ENCODE measurements at regions not wholly inside any gene's neighbourhood (a gene's known extent, or its start where the extent isn't known, plus 50 kb on each side); places are given as distances from the start of the nearest gene placed in this dataset.

DNA sequence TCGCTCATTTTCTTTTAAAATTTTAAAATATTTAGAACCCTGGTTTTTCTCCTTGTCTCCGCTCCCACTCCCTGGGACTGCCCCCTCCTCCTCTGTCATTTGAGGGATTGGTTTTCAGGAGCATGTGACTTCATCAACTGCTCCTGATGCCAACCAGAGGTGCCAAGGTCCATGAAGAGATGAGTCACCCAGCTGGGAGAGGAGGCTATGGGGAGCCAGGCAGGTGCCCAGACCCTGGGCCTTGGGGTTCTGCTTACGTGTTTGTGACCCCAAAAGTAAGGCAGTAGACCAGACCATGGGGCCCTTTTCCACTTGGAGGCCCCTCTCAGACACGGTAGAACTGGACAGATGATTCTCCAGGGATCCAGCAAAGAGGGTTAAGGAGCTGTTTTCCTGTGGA is 167.0 kb downstream of the FGF18 start:
- no peak overlapping the region for H3K4me3 ChIP-seq (ENCODE audit: low read depth, low read length)
- no peak for DNase-seq (ENCODE audit: low read depth)
- TF ChIP-seq, protein P1, sequence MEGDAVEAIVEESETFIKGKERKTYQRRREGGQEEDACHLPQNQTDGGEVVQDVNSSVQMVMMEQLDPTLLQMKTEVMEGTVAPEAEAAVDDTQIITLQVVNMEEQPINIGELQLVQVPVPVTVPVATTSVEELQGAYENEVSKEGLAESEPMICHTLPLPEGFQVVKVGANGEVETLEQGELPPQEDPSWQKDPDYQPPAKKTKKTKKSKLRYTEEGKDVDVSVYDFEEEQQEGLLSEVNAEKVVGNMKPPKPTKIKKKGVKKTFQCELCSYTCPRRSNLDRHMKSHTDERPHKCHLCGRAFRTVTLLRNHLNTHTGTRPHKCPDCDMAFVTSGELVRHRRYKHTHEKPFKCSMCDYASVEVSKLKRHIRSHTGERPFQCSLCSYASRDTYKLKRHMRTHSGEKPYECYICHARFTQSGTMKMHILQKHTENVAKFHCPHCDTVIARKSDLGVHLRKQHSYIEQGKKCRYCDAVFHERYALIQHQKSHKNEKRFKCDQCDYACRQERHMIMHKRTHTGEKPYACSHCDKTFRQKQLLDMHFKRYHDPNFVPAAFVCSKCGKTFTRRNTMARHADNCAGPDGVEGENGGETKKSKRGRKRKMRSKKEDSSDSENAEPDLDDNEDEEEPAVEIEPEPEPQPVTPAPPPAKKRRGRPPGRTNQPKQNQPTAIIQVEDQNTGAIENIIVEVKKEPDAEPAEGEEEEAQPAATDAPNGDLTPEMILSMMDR (conservative IDR thresholded peaks at IDR 0.05; ENCODE audit: low read depth, low read length) = no peak

DNA sequence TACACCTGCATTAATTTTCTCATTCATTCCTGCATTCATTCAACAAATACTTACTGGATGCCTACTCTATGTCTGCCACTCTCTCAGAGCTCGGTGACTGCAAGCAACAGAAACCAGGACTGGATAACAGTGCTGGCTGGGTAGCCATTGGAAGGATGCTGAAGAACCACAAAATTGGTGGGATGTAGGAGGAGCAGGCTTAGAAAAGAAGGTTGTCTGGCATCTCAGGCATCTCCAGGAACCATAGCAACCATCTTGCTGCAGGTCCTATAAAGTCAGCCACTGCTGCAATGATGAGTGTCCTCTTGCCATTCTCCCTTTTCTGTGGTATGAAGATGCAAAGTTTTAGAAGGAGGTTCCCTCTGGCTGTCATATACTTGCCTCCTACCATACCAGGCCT is 168.6 kb downstream of the FGF18 start:
- no peak overlapping the region for H3K4me3 ChIP-seq (ENCODE audit: low read depth, low read length)
- no peak for DNase-seq (ENCODE audit: low read depth)
- TF ChIP-seq, protein P1 (conservative IDR thresholded peaks at IDR 0.05; ENCODE audit: low read depth, low read length) = no peak

DNA sequence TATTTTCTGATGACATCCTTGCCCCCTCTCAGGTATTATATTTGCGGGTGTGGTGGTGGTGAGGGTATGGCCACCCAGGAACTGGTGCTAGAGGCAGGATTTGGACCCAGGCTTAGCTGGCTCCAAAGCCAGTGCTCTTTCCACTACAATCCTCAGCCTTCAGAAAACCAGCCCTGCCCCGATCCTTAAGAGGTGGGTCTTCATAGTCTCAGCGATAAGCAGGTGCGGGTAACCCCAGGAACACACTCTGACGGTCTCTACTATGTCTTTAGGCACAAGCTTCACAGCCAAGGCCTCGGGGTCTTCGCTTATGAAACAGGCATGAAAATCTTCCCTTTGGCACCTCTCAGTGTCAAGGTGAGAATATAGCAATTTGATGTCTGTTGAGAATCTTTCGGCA is 169.3 kb downstream of the FGF18 start:
- TF ChIP-seq, protein P1 (conservative IDR thresholded peaks at IDR 0.05; ENCODE audit: low read depth, low read length) = no peak
- H3K4me3 ChIP-seq (ENCODE audit: low read depth, low read length) = no peak overlapping the region
- DNase-seq (ENCODE audit: low read depth) = no peak

DNA sequence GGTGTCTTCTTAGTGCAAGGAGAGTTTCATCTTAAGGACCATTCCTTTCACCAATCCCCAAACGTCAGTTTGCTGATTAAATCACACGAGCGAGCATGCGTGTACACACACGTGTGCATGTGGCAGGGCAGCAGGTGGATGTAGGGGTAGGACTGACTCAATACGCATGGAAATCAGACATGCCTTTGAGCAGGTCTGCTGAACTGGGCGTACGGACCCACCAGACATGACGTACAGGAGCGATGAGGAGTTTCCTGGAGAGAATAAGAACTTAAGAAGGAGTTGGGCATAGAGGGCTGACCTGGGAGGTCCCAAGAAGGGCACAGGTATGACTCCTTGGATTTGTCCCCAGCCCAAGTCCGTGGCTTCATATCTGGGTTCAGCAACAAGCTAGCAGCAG is 170.0 kb downstream of the FGF18 start:
- no peak overlapping the region for H3K4me3 ChIP-seq (ENCODE audit: low read depth, low read length)
- TF ChIP-seq, protein P1 (conservative IDR thresholded peaks at IDR 0.05; ENCODE audit: low read depth, low read length) = no peak
- no peak for DNase-seq (ENCODE audit: low read depth)

DNA sequence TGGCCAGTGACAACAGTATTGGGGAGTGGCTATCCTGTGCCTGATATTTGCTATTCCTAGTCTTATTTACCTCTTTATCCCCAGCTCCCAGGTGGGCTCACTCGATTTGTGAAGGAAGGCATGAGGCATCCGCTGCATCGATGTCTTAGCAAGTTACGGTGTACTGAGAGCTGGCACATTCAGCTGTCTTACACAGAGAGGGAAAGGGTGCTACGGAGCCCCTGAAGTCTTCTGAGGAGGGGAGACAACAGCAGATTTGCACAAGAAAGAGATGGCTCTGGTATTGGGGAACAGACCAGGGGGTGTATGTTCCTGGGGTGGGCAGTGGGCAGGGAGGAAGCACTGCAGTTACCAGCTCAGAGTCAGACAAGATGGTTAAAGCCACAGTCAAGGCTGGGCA is 172.6 kb downstream of the FGF18 start:
- TF ChIP-seq, protein P1 (conservative IDR thresholded peaks at IDR 0.05; ENCODE audit: low read depth, low read length) = no peak
- no peak overlapping the region for H3K4me3 ChIP-seq (ENCODE audit: low read depth, low read length)
- DNase-seq (ENCODE audit: low read depth) = no peak

DNA sequence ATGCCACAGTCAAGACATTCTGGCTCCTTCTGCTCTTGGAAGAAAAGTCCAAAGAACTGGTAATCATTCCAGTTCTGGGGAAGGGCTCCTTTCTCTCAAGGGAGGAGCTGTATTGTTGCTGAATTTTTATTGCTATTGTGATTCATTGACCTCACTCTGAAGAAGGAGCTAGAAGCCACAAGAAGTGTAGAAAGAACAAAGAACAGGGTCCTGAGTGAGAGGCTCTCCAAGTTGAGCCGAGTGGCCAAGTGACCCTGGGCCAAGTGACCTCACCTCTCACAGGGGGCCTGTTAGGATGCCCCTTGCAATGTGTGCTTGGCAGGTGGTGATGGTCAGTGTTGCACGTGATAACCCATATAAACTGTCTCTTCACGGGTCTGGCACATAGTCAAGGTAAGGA is 173.3 kb downstream of the FGF18 start:
- no peak for DNase-seq (ENCODE audit: low read depth)
- no peak overlapping the region for H3K4me3 ChIP-seq (ENCODE audit: low read depth, low read length)
- TF ChIP-seq, protein P1 (conservative IDR thresholded peaks at IDR 0.05; ENCODE audit: low read depth, low read length) = no peak

DNA sequence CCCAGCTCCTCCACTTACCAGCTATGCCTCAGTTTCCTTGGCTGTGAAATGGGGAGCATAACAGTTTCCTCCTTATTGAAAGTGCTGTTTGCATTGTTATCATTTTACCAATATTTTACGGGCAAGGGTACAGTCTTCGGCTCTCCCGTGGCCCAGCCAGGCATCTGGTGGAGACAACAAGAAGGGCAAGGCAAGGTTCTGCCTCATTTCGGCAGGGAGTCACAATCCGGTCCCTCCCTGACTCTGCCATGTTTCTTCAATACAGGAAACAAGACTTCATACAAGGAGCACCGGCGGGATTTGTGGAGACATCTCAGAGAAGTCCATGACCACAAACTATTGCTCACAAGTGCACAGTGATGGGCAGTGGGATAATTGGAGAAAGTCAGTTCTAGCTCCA is 174.0 kb downstream of the FGF18 start:
- no peak overlapping the region for H3K4me3 ChIP-seq (ENCODE audit: low read depth, low read length)
- no peak for DNase-seq (ENCODE audit: low read depth)
- TF ChIP-seq, protein P1 (conservative IDR thresholded peaks at IDR 0.05; ENCODE audit: low read depth, low read length) = no peak
